Liver (tissue), 8 donors: ENCODE measurements at regions not wholly inside any gene's neighbourhood (a gene's known extent, or its start where the extent isn't known, plus 50 kb on each side); places are given as distances from the start of the nearest gene placed in this dataset.

Source experiments
- DNase-seq: peaks from one replicate; pipeline ENCODE4 v3.0.0-alpha.2; 2017; ENCODE audit warnings: low spot score
- H3K27ac ChIP-seq, 2 donors: one replicate each; pipeline ENCODE4 v1.7.0; 2013; ENCODE audit warnings: inconsistent platforms in 2 of 2, low read length in 2 of 2, control low read depth in 1 of 2, low read depth in 1 of 2, mild to moderate bottlenecking in 1 of 2
- H3K27me3 ChIP-seq, 4 donors: one replicate each; pipeline versions ENCODE4 v1.6.1 to v1.7.0; 2013; ENCODE audit warnings: low read length in 3 of 4, inconsistent platforms in 1 of 4, mild to moderate bottlenecking in 1 of 4, moderate library complexity in 1 of 4; ENCODE audit not compliant: control insufficient read depth in 4 of 4, insufficient read depth in 4 of 4
- H3K36me3 ChIP-seq, 4 donors: one replicate each; pipeline versions ENCODE4 v1.6.1 to v1.7.0; 2013; ENCODE audit warnings: low read length in 3 of 4, mild to moderate bottlenecking in 3 of 4, low read depth in 1 of 4, moderate library complexity in 1 of 4; ENCODE audit not compliant: control insufficient read depth in 4 of 4, insufficient read depth in 3 of 4
- H3K4me1 ChIP-seq, 4 donors: one replicate each; pipeline versions ENCODE4 v1.6.1 to v1.7.0; 2013; ENCODE audit warnings: low read length in 3 of 4, mild to moderate bottlenecking in 3 of 4, moderate library complexity in 1 of 4; ENCODE audit not compliant: control insufficient read depth in 4 of 4, insufficient read depth in 4 of 4
- H3K4me3 ChIP-seq, 3 donors: one replicate each; pipeline versions ENCODE4 v1.6.1 to v1.7.0; 2013; ENCODE audit warnings: low read length in 3 of 3, control low read depth in 1 of 3, low read depth in 1 of 3, mild to moderate bottlenecking in 1 of 3
- H3K9ac ChIP-seq, 2 donors: one replicate each; pipeline ENCODE4 v1.7.0; 2013; ENCODE audit warnings: low read length in 2 of 2, mild to moderate bottlenecking in 2 of 2, moderate library complexity in 2 of 2, control low read depth in 1 of 2, low read depth in 1 of 2
- H3K9me3 ChIP-seq, 4 donors: one replicate each; pipeline versions ENCODE4 v1.6.1 to v1.7.0; 2013; ENCODE audit warnings: low read length in 3 of 4; ENCODE audit not compliant: control insufficient read depth in 4 of 4
- ATF3 ChIP-seq: IDR thresholded peaks from 2 replicates; pipeline ENCODE4 v1.6.1; 2016; ENCODE audit warnings: antibody characterized with exemption
- CTCF ChIP-seq: fragments of 150-350 bp; IDR thresholded peaks from 2 replicates; pipeline ENCODE4 v1.5.1; 2017; ENCODE audit warnings: improper control_type of control experiment, low read depth, low read length; ENCODE audit not compliant: missing input control
- EGR1 ChIP-seq, 2 donors: IDR thresholded peaks; 2 replicates each; pipeline ENCODE4 v1.6.1; 2016 to 2018; ENCODE audit warnings: antibody characterized with exemption in 2 of 2, low read depth in 2 of 2
- FOXA1 ChIP-seq: IDR thresholded peaks from 2 replicates; pipeline ENCODE4 v1.6.1; 2016; ENCODE audit warnings: antibody characterized with exemption
- FOXA2 ChIP-seq: IDR thresholded peaks from 2 replicates; pipeline ENCODE4 v1.6.1; 2016; ENCODE audit warnings: antibody characterized with exemption
- GABPA ChIP-seq, 2 donors: IDR thresholded peaks in 1 of 2; conservative IDR thresholded peaks in 1 of 2; 2 replicates each; pipeline ENCODE4 v1.6.1; 2016; ENCODE audit warnings: antibody characterized with exemption in 2 of 2, mild to moderate bottlenecking in 1 of 2, moderate library complexity in 1 of 2
- HNF4A ChIP-seq, 2 donors: conservative IDR thresholded peaks; 2 replicates each; pipeline ENCODE4 v1.6.1; 2016; ENCODE audit warnings: antibody characterized with exemption in 2 of 2, mild to moderate bottlenecking in 2 of 2
- HNF4G ChIP-seq: IDR thresholded peaks from 2 replicates; pipeline ENCODE4 v1.6.1; 2016; ENCODE audit warnings: antibody characterized with exemption
- JUND ChIP-seq, 2 donors: IDR thresholded peaks; 2 replicates each; pipeline ENCODE4 v1.6.1; 2016; ENCODE audit warnings: antibody characterized with exemption in 2 of 2
- MAX ChIP-seq: IDR thresholded peaks from 2 replicates; pipeline ENCODE4 v1.6.1; 2016; ENCODE audit warnings: antibody characterized with exemption
- NR2F2 ChIP-seq: IDR thresholded peaks from 2 replicates; pipeline ENCODE4 v1.6.1; 2016; ENCODE audit warnings: antibody characterized with exemption
- RAD21 ChIP-seq, 2 donors: IDR thresholded peaks; 2 replicates each; pipeline ENCODE4 v1.6.1; 2016; ENCODE audit warnings: antibody characterized with exemption in 2 of 2, mild to moderate bottlenecking in 2 of 2
- REST ChIP-seq: IDR thresholded peaks from 2 replicates; pipeline ENCODE4 v1.6.1; 2016; ENCODE audit warnings: antibody characterized with exemption, mild to moderate bottlenecking
- RXRA ChIP-seq, 2 donors: IDR thresholded peaks; 2 replicates each; pipeline ENCODE4 v1.6.1; 2017 to 2018; ENCODE audit warnings: antibody characterized with exemption in 2 of 2, mild to moderate bottlenecking in 1 of 2
- SP1 ChIP-seq: IDR thresholded peaks from 2 replicates; pipeline ENCODE4 v1.6.1; 2018; ENCODE audit warnings: antibody characterized with exemption, mild to moderate bottlenecking
- TAF1 ChIP-seq: conservative IDR thresholded peaks from 2 replicates; pipeline ENCODE4 v1.6.1; 2016; ENCODE audit warnings: antibody characterized with exemption, mild to moderate bottlenecking
- YY1 ChIP-seq: IDR thresholded peaks from 2 replicates; pipeline ENCODE4 v1.6.1; 2016; ENCODE audit warnings: antibody characterized with exemption, mild to moderate bottlenecking
- WGBS: extraction: QIAGEN DNeasy Blood & Tissue Kit; methylation state at CpG from one replicate; pipeline ENCODE4 v1.1.7; 2013; 5-methylcytosine and 5-hydroxymethylcytosine counted together
- donor health status: healthy.
- donor health status: healthy.
- donor health status: healthy.
- donor health status: healthy.
- donor health status: healthy.

GRCh38 chr20:11473983-11474382, 443.7 kb upstream of the BTBD3 start:
- Histone ChIP-seq H3K4me1 (no peaks in the 10 kb centered on the region), H3K9ac (no peak overlapping the region), H3K36me3 (no peaks in the 10 kb centered on the region), H3K27me3 (no peaks in the 10 kb centered on the region), H3K9me3 (no peaks in the 10 kb centered on the region), H3K4me3 (no peak overlapping the region), H3K27ac (no peak overlapping the region)
- TF ChIP-seq MAX (no peak), CTCF (no peak), FOXA2 (no peak), NR2F2 (no peak), HNF4A (conservative IDR thresholded peaks at IDR 0.05) (no peak), ATF3 (no peak), RAD21 (IDR thresholded peaks at IDR 0.05) (no peak), SP1 (no peak), YY1 (no peak), GABPA (IDR thresholded peaks at IDR 0.05 in 1 of 2, conservative IDR thresholded peaks at IDR 0.05 in 1 of 2) (no peak), RXRA (IDR thresholded peaks at IDR 0.05) (no peak), TAF1 (no peak), FOXA1 (no peak), REST (no peak), EGR1 (IDR thresholded peaks at IDR 0.05; ENCODE audit: low read depth in 2 of 2) (no peak)
- no peak for DNase-seq

GRCh38 chr20:11483697-11484096, 434.0 kb upstream of the BTBD3 start:
- Histone ChIP-seq H3K27ac (no peak overlapping the region), H3K4me1 (no peaks in the 10 kb centered on the region)
- WGBS: 87% methylated on average over 1 of the region's 1 CpG
- TF ChIP-seq EGR1 (IDR thresholded peaks at IDR 0.05; ENCODE audit: low read depth in 2 of 2) (no peak), ATF3 (no peak), HNF4G (no peak), FOXA1 (no peak), RXRA (IDR thresholded peaks at IDR 0.05) (no peak), YY1 (no peak), REST (no peak), CTCF (no peak), GABPA (IDR thresholded peaks at IDR 0.05 in 1 of 2, conservative IDR thresholded peaks at IDR 0.05 in 1 of 2) (no peak), FOXA2 (no peak), RAD21 (IDR thresholded peaks at IDR 0.05) (no peak), MAX (no peak), JUND (IDR thresholded peaks at IDR 0.05) (no peak), NR2F2 (no peak), TAF1 (no peak), HNF4A (conservative IDR thresholded peaks at IDR 0.05) (no peak)

More at GRCh38 chr20:11483697-11484096, 434.0 kb upstream of the BTBD3 start:
- H3K36me3 ChIP-seq: no peaks in the 10 kb centered on the region
- H3K4me3 ChIP-seq: no peak overlapping the region
- no peak overlapping the region for H3K9ac ChIP-seq
- DNase-seq: no peak
- no peaks in the 10 kb centered on the region for H3K9me3 ChIP-seq
- H3K27me3 ChIP-seq: no peaks in the 10 kb centered on the region
